HUES64 (cell line): ENCODE measurements at regions not wholly inside any gene's neighbourhood (a gene's known extent, or its start where the extent isn't known, plus 50 kb on each side); places are given as distances from the start of the nearest gene placed in this dataset.
"Not testable (repeated sequence)": the region's sequence is repeated elsewhere in the genome, so short reads cannot be mapped to it uniquely, and the experiment has no call there.

Experiments
- H3K27ac ChIP-seq: 2 replicates; pipeline ENCODE4 v1.7.0; 2013; ENCODE audit warnings: low read depth, low read length, inconsistent platforms
- H3K27me3 ChIP-seq: 2 replicates; pipeline ENCODE4 v1.6.1; 2013; ENCODE audit warnings: mild to moderate bottlenecking, low read length; ENCODE audit not compliant: insufficient read depth
- H3K36me3 ChIP-seq: 2 replicates; pipeline ENCODE4 v1.6.1; 2013; ENCODE audit warnings: mild to moderate bottlenecking, low read length; ENCODE audit not compliant: insufficient read depth
- H3K4me1 ChIP-seq: 2 replicates; pipeline ENCODE4 v1.6.1; 2013; ENCODE audit warnings: mild to moderate bottlenecking, low read length, moderate library complexity; ENCODE audit not compliant: insufficient read depth
- H3K4me3 ChIP-seq: 2 replicates; pipeline ENCODE4 v1.5.1; 2013; ENCODE audit warnings: mild to moderate bottlenecking, low read length, moderate library complexity
- H3K9ac ChIP-seq: 2 replicates; pipeline ENCODE4 v1.6.1; 2013; ENCODE audit warnings: mild to moderate bottlenecking, low read depth, low read length
- H3K9me3 ChIP-seq: 2 replicates; pipeline ENCODE4 v1.6.1; 2013; ENCODE audit warnings: low read depth, low read length; ENCODE audit not compliant: insufficient read depth
- WGBS: fragments of 150-250, 120-280 bp; methylation state at CpG from one replicate; pipeline ENCODE4 v1.1.7; 2013; ENCODE audit warnings: missing lambda C conversion rate; 5-methylcytosine and 5-hydroxymethylcytosine counted together

GRCh38 chr14:101626331-101626730, 65.0 kb downstream of the DIO3 start:
- Histone ChIP-seq H3K4me1 (peaks cover 6% of the 10 kb centered on the region; the same call in 1 of the 2 replicates), H3K36me3 (no peaks in the 10 kb centered on the region), H3K9ac (no peak overlapping the region), H3K27me3 (peaks cover 11% of the 10 kb centered on the region), H3K9me3 (no peaks in the 10 kb centered on the region), H3K27ac (no peak overlapping the region), H3K4me3 (no peak overlapping the region)
- 92% methylated on average over 5 of the region's 5 CpGs for WGBS

DNA sequence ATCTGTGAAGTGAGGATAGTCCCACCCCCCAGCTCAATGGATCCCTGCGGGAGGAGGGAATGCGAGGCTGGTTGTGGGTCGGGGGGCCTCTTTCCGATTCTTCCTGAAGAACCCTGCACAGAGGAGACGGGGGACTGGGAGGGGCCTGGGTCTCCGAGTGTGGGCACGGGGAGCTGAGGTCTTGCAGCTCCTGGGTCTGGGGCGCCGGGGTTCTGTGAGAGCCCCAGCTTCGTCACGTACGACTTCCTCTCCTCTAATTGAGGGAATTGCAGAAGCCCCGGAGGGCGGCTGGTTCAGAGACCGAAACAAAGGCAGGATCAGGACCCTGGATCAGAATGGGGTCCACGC, 66.6 kb downstream of the DIO3 start:
- H3K27me3 ChIP-seq, result peaks cover 11% of the 10 kb centered on the region
- H3K4me3 ChIP-seq, result no peak overlapping the region
- H3K9me3 ChIP-seq, result no peaks in the 10 kb centered on the region
- H3K9ac ChIP-seq, result no peak overlapping the region
- H3K4me1 ChIP-seq, result peaks cover 6% of the 10 kb centered on the region; the same call in 1 of the 2 replicates
- H3K36me3 ChIP-seq, result no peaks in the 10 kb centered on the region
- 80% methylated on average over 16 of the region's 16 CpGs for WGBS
- H3K27ac ChIP-seq, result no peak overlapping the region

DNA sequence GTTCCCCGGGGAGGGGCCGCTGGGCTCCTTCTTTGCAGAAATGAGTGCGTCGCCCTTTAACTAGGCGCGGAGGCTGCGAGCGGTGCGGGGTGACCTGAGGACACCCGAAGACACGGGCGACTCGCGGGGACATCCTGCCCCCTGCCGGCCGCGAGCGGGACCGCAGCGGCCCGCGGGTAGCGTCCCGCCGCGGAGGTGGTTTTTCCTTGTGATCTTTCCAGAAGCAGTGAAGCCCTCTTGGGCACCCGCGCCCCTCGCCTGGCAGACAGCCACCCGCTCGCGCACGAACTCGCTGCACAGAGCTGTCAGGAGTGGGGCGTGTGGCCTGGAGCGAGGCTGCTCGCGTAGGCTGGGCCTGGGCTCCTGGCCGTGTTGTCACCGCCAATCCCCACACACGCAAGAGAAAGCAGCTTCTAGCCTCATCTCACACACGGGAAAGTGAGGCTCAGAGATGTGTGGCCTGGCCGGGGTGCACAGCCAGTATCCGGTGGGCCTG, 67.2 kb downstream of the DIO3 start:
- H3K4me3 ChIP-seq, result peak overlapping the region; percentile 8; the same call in 1 of the 2 replicates
- peaks cover 11% of the 10 kb centered on the region for H3K27me3 ChIP-seq
- no peak overlapping the region for H3K27ac ChIP-seq
- H3K4me1 ChIP-seq, result peaks cover 6% of the 10 kb centered on the region; the same call in 1 of the 2 replicates
- no peaks in the 10 kb centered on the region for H3K9me3 ChIP-seq
- 14% methylated on average over 44 of the region's 44 CpGs for WGBS
- no peaks in the 10 kb centered on the region for H3K36me3 ChIP-seq
- H3K9ac ChIP-seq, result no peak overlapping the region

GRCh38 chr14:101628975-101629374, 67.7 kb downstream of the DIO3 start:
- WGBS, result 85% methylated on average over 8 of the region's 8 CpGs
- no peak overlapping the region for H3K27ac ChIP-seq
- no peaks in the 10 kb centered on the region for H3K9me3 ChIP-seq
- H3K4me3 ChIP-seq, result no peak overlapping the region
- peaks cover 6% of the 10 kb centered on the region; the same call in 1 of the 2 replicates for H3K4me1 ChIP-seq
- H3K27me3 ChIP-seq, result peaks cover 11% of the 10 kb centered on the region
- H3K36me3 ChIP-seq, result no peaks in the 10 kb centered on the region
- no peak overlapping the region for H3K9ac ChIP-seq

DNA sequence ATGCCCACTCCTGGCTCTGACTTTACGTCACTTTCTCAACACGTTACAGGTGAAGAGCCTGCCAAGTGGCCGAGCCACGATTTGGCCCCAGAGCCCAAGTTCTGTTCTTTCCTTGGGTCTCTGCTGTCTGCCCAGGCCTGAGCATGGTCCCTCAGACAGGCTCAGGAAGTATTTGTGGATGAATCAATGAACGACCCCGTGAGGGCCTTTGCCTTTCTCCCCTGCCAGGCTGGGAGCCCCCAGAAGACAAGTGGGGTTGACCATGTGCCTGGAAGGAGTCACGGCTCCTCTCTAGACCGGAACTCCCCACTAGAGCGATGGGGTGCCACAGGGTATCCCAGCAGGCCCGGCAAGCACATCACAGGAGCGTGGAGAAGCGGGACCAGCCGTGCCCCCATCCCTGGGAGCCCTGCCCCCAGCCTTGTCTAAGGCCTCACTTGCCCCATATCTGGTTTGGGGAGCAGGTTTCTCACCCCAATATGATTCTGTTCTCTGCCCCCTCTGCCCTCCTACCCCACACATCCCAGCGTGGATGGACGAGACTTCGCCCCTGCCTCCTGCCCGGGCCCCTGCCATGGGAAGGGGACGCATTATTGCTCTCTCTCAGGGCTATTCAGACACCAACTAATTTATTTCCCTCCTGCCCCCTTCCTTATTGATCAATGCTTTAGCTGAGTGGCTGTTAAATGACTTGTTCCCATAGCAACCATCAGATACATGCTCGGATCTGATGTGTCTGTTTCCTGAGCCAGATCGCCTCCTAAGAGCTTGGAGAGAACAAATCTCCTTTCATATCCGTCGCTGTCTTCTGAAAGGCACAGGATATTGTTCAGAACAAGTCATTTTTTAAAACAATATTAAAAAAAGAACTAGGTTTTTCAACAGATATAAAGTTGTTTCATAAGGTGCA, 69.0 kb downstream of the DIO3 start:
- 93% methylated on average over 22 of the region's 22 CpGs for WGBS
- Histone ChIP-seq H3K4me1 (no peaks in the 10 kb centered on the region), H3K27ac (no peak overlapping the region), H3K36me3 (no peaks in the 10 kb centered on the region), H3K27me3 (peaks cover 11% of the 10 kb centered on the region), H3K9me3 (no peaks in the 10 kb centered on the region), H3K4me3 (no peak overlapping the region), H3K9ac (no peak overlapping the region)

DNA sequence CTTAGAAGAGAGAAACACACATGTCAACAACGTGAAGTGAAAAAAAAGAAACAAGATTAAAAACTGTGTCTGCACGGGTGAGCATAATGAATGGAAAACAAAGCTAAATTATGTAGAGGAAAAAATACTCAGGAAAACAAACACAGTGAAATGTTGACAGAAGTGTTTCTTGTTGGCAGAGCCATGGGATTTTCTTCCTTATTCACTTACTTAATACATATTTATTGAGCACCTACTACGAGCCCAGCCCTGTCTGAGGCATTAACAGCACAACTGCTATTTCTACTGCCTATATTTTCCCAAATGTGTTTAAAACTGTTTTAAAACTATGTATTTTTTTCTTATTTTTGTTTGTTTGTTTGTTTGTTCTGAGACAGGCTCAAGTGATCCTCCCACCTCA, 69.9 kb downstream of the DIO3 start:
- no peak overlapping the region for H3K4me3 ChIP-seq
- WGBS, result 93% methylated on average over 3 of the region's 3 CpGs
- H3K36me3 ChIP-seq, result no peaks in the 10 kb centered on the region
- peaks cover 11% of the 10 kb centered on the region for H3K27me3 ChIP-seq
- H3K9ac ChIP-seq, result no peak overlapping the region
- H3K4me1 ChIP-seq, result no peaks in the 10 kb centered on the region
- H3K27ac ChIP-seq, result no peak overlapping the region
- no peaks in the 10 kb centered on the region for H3K9me3 ChIP-seq

DNA sequence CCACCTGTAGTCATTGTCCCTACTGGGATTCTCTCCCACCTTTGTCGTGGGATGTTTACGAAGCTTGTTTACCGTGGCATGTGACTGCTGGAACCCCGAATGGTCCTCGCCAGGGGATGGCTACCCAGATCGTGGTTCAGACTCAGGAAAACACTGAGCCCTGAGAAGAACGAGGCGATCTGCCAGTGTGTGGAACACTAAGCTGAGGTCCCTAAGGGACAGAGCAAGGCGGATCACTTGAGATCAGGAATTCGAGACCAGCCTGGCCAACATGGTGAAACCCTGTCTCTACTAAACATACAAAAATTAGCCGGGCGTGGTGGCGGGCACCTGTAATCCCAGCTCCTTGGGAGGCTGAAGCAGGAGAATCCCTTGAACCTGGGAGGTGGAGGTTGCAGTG, 70.7 kb downstream of the DIO3 start:
- H3K27me3 ChIP-seq, result peaks cover 11% of the 10 kb centered on the region
- 93% methylated on average over 13 of the region's 13 CpGs for WGBS
- not testable (repeated sequence) for H3K9ac ChIP-seq, H3K4me3 ChIP-seq, H3K27ac ChIP-seq, H3K36me3 ChIP-seq, H3K9me3 ChIP-seq, H3K4me1 ChIP-seq

GRCh38 chr14:101632520-101632919, 71.2 kb downstream of the DIO3 start:
- Histone ChIP-seq H3K9me3 (no peaks in the 10 kb centered on the region), H3K27me3 (peaks cover 11% of the 10 kb centered on the region), H3K36me3 (no peaks in the 10 kb centered on the region), H3K4me3 (no peak overlapping the region), H3K27ac (no peak overlapping the region), H3K9ac (no peak overlapping the region), H3K4me1 (no peaks in the 10 kb centered on the region)
- WGBS, result 95% methylated on average over 8 of the region's 8 CpGs

DNA sequence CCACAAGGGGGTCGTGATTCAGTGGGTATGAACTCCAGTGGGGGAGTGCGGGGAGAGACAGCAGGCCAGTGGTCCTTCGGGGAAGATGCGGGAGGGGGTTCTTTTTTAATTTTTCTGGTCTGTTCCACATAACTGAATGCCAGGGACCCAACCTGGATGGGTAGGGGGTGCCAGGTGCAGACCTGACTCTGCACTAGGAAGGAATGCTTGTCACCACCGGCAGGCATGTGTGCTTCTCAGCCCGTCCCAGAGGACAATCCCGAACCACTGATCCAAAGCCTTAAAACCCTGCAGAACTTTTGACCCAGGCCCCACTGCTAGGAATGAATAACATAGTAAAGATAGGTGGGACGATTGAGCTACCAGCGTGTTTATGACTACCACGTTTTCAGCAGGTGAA, 72.0 kb downstream of the DIO3 start:
- H3K4me1 ChIP-seq, result no peaks in the 10 kb centered on the region
- no peaks in the 10 kb centered on the region for H3K9me3 ChIP-seq
- H3K27ac ChIP-seq, result no peak overlapping the region
- H3K4me3 ChIP-seq, result no peak overlapping the region
- WGBS, result 92% methylated on average over 10 of the region's 10 CpGs
- no peaks in the 10 kb centered on the region for H3K36me3 ChIP-seq
- H3K27me3 ChIP-seq, result peaks cover 11% of the 10 kb centered on the region
- H3K9ac ChIP-seq, result no peak overlapping the region

- Histone ChIP-seq H3K4me1 (no peaks in the 10 kb centered on the region), H3K4me3 (no peak overlapping the region), H3K9me3 (no peaks in the 10 kb centered on the region), H3K27ac (no peak overlapping the region), H3K36me3 (no peaks in the 10 kb centered on the region), H3K9ac (no peak overlapping the region), H3K27me3 (peaks cover 3% of the 10 kb centered on the region)
- 91% methylated on average over 20 of the region's 20 CpGs for WGBS
Measured at GRCh38 chr14:101634202-101634849, 73.0 kb downstream of the DIO3 start.
